H7 (cell line): ENCODE measurements at regions not wholly inside any gene's neighbourhood (a gene's known extent, or its start where the extent isn't known, plus 50 kb on each side); places are given as distances from the start of the nearest gene placed in this dataset.

Experiments used
- DNase-seq: peaks from one replicate; pipeline ENCODE4 v3.0.0; 2012
- H3K27me3 ChIP-seq: 2 replicates; pipeline ENCODE4 v1.6.0; 2011; ENCODE audit warnings: mild to moderate bottlenecking, low read length; ENCODE audit not compliant: control insufficient read depth, insufficient read depth
- H3K36me3 ChIP-seq: replicated peaks from 2 replicates; pipeline ENCODE4 v1.5.1; 2011; ENCODE audit warnings: low read length; ENCODE audit not compliant: control insufficient read depth, insufficient read depth
- H3K4me3 ChIP-seq: 2 replicates; pipeline ENCODE4 v1.5.1; 2011; ENCODE audit warnings: low read depth, mild to moderate bottlenecking, control low read depth, low read length, moderate library complexity; ENCODE audit not compliant: insufficient read depth

GRCh38 chr12:114936148-114937079 is 252.4 kb upstream of the TBX3 start:
- Histone ChIP-seq H3K4me3 (no peak overlapping the region), H3K36me3 (no peaks in the 10 kb centered on the region), H3K27me3 (no peaks in the 10 kb centered on the region)
- no peak for DNase-seq

- Histone ChIP-seq H3K4me3 (no peak overlapping the region), H3K36me3 (no peaks in the 10 kb centered on the region), H3K27me3 (no peaks in the 10 kb centered on the region)
- no peak for DNase-seq
Observed at GRCh38 chr12:114935658-114936057, 251.7 kb upstream of the TBX3 start.

GRCh38 chr12:114933428-114934160 is 249.6 kb upstream of the TBX3 start:
- no peak overlapping the region for H3K4me3 ChIP-seq
- no peaks in the 10 kb centered on the region for H3K27me3 ChIP-seq
- H3K36me3 ChIP-seq = no peaks in the 10 kb centered on the region
- no peak for DNase-seq

- DNase-seq = no peak
- no peaks in the 10 kb centered on the region for H3K36me3 ChIP-seq
- no peaks in the 10 kb centered on the region for H3K27me3 ChIP-seq
- H3K4me3 ChIP-seq = no peak overlapping the region
Observed at GRCh38 chr12:114932806-114933205, 248.8 kb upstream of the TBX3 start.

GRCh38 chr12:114931025-114931424 is 247.1 kb upstream of the TBX3 start:
- DNase-seq = no peak
- Histone ChIP-seq H3K36me3 (no peaks in the 10 kb centered on the region), H3K4me3 (no peak overlapping the region), H3K27me3 (no peaks in the 10 kb centered on the region)

- Histone ChIP-seq H3K4me3 (no peak overlapping the region), H3K27me3 (no peaks in the 10 kb centered on the region), H3K36me3 (no peaks in the 10 kb centered on the region)
- no peak for DNase-seq
Observed at GRCh38 chr12:114926341-114926740, 242.4 kb upstream of the TBX3 start.

GRCh38 chr12:114924946-114925475 is 241.0 kb upstream of the TBX3 start:
- Histone ChIP-seq H3K27me3 (no peaks in the 10 kb centered on the region), H3K36me3 (no peaks in the 10 kb centered on the region), H3K4me3 (no peak overlapping the region)
- no peak for DNase-seq

GRCh38 chr12:114921781-114922180 is 237.8 kb upstream of the TBX3 start:
- DNase-seq = no peak
- Histone ChIP-seq H3K4me3 (no peak overlapping the region), H3K36me3 (no peaks in the 10 kb centered on the region), H3K27me3 (no peaks in the 10 kb centered on the region)

GRCh38 chr12:114920771-114921554 is 237.0 kb upstream of the TBX3 start:
- Histone ChIP-seq H3K4me3 (no peak overlapping the region), H3K27me3 (no peaks in the 10 kb centered on the region), H3K36me3 (no peaks in the 10 kb centered on the region)
- no peak for DNase-seq

GRCh38 chr12:114919479-114919878 is 235.5 kb upstream of the TBX3 start:
- H3K36me3 ChIP-seq = no peaks in the 10 kb centered on the region
- no peak for DNase-seq
- H3K4me3 ChIP-seq = no peak overlapping the region

GRCh38 chr12:114918535-114919233 is 234.7 kb upstream of the TBX3 start:
- H3K36me3 ChIP-seq = no peaks in the 10 kb centered on the region
- no peaks in the 10 kb centered on the region for H3K27me3 ChIP-seq
- no peak overlapping the region for H3K4me3 ChIP-seq
- DNase-seq = no peak

More at GRCh38 chr12:114919479-114919878, 235.5 kb upstream of the TBX3 start:
- H3K27me3 ChIP-seq = no peaks in the 10 kb centered on the region

GRCh38 chr12:114917953-114918352 is 234.0 kb upstream of the TBX3 start:
- H3K27me3 ChIP-seq = no peaks in the 10 kb centered on the region
- no peak for DNase-seq
- no peaks in the 10 kb centered on the region for H3K36me3 ChIP-seq
- no peak overlapping the region for H3K4me3 ChIP-seq

GRCh38 chr12:114917307-114917706 is 233.3 kb upstream of the TBX3 start:
- no peak for DNase-seq
- no peaks in the 10 kb centered on the region for H3K27me3 ChIP-seq
- H3K36me3 ChIP-seq = no peaks in the 10 kb centered on the region
- no peak overlapping the region for H3K4me3 ChIP-seq

GRCh38 chr12:114916541-114916940 is 232.6 kb upstream of the TBX3 start:
- H3K36me3 ChIP-seq = no peaks in the 10 kb centered on the region
- no peak for DNase-seq
- no peak overlapping the region for H3K4me3 ChIP-seq
- H3K27me3 ChIP-seq = no peaks in the 10 kb centered on the region
